CD14-positive monocyte (primary cell): ENCODE measurements at regions not wholly inside any gene's neighbourhood (a gene's known extent, or its start where the extent isn't known, plus 50 kb on each side); places are given as distances from the start of the nearest gene placed in this dataset.

ENCODE experiments used
- DNase-seq, 3 donors: peaks; one replicate each; pipeline ENCODE4 v3.0.0-alpha.2; 2011 to 2022
- H2AFZ ChIP-seq: 2 replicates; pipeline ENCODE4 v1.6.0; 2012; ENCODE audit warnings: mild to moderate bottlenecking, low read depth, low read length, inconsistent platforms; ENCODE audit not compliant: insufficient read depth, poor library complexity, severe bottlenecking
- H3K27ac ChIP-seq, 2 donors: 1 replicate in 1 of 2; 2 replicates in 1 of 2; pipeline ENCODE4 v1.5.1; 2012 to 2013; ENCODE audit warnings: low read length in 2 of 2, control low read depth in 1 of 2, inconsistent platforms in 1 of 2, low read depth in 1 of 2, mild to moderate bottlenecking in 1 of 2
- H3K27me3 ChIP-seq, 2 donors: one replicate each; pipeline versions ENCODE4 v1.6.0 to v1.6.1; 2011 to 2013; ENCODE audit warnings: low read length in 2 of 2; ENCODE audit not compliant: control insufficient read depth in 2 of 2, insufficient read depth in 2 of 2
- H3K36me3 ChIP-seq, 2 donors: replicated peaks in 1 of 2; 1 replicate in 1 of 2; 2 replicates in 1 of 2; pipeline versions ENCODE4 v1.5.1 to v1.6.1; 2012 to 2013; ENCODE audit warnings: low read length in 2 of 2, control low read depth in 1 of 2, inconsistent platforms in 1 of 2, mild to moderate bottlenecking in 1 of 2; ENCODE audit not compliant: insufficient read depth in 2 of 2, control insufficient read depth in 1 of 2
- H3K4me1 ChIP-seq, 2 donors: 1 replicate in 1 of 2; 2 replicates in 1 of 2; pipeline versions ENCODE4 v1.5.1 to v1.6.1; 2012 to 2013; ENCODE audit warnings: low read length in 2 of 2, control low read depth in 1 of 2, inconsistent platforms in 1 of 2, mild to moderate bottlenecking in 1 of 2, moderate library complexity in 1 of 2; ENCODE audit not compliant: insufficient read depth in 2 of 2, control insufficient read depth in 1 of 2
- H3K4me2 ChIP-seq: replicated peaks from 2 replicates; pipeline ENCODE3; 2012; ENCODE audit warnings: low read length, moderate library complexity, mild to moderate bottlenecking; ENCODE audit not compliant: poor library complexity, severe bottlenecking; ENCODE audit errors: extremely low read depth
- H3K4me3 ChIP-seq, 3 experiments: fragments of 200-600 bp in 1 of 3; sonication (generic) in 1 of 3; replicated peaks in 1 of 3; 1 replicate in 2 of 3; 2 replicates in 1 of 3; pipeline ENCODE4 v1.5.1; 2011 to 2013; ENCODE audit warnings: low read length in 3 of 3, mild to moderate bottlenecking in 3 of 3, control low read depth in 2 of 3, low read depth in 2 of 3, inconsistent platforms in 1 of 3, moderate library complexity in 1 of 3
- H3K79me2 ChIP-seq: 2 replicates; pipeline ENCODE4 v1.6.0; 2012; ENCODE audit warnings: mild to moderate bottlenecking, control low read depth, inconsistent platforms, low read length, moderate library complexity; ENCODE audit not compliant: insufficient read depth
- H3K9ac ChIP-seq: 2 replicates; pipeline ENCODE4 v1.6.0; 2017; ENCODE audit warnings: low read length, mild to moderate bottlenecking; ENCODE audit not compliant: insufficient read depth, poor library complexity, severe bottlenecking
- H3K9me3 ChIP-seq, 2 donors: replicated peaks in 1 of 2; 1 replicate in 1 of 2; 2 replicates in 1 of 2; pipeline versions ENCODE4 v1.5.1 to v1.6.1; 2012 to 2013; ENCODE audit warnings: low read length in 2 of 2, control low read depth in 1 of 2; ENCODE audit not compliant: control insufficient read depth in 1 of 2, insufficient read depth in 1 of 2
- H4K20me1 ChIP-seq: 2 replicates; pipeline ENCODE4 v1.6.0; 2012; ENCODE audit warnings: mild to moderate bottlenecking, low read length, control low read depth, moderate library complexity; ENCODE audit not compliant: insufficient read depth
- H3K27ac Mint-ChIP-seq, 7 donors: one replicate each; pipeline ENCODE4 v1.8.0; 2020; ENCODE audit warnings: mild to moderate bottlenecking in 7 of 7, mixed read lengths in 7 of 7, moderate library complexity in 6 of 7, inconsistent platforms in 2 of 7
- H3K27me3 Mint-ChIP-seq, 3 donors: one replicate each; pipeline ENCODE4 v1.8.0; 2021 to 2022; ENCODE audit warnings: low read depth in 3 of 3, mild to moderate bottlenecking in 3 of 3, mixed read lengths in 3 of 3, moderate library complexity in 3 of 3, inconsistent platforms in 1 of 3
- H3K36me3 Mint-ChIP-seq, 2 donors: one replicate each; pipeline ENCODE4 v1.8.0; 2020; ENCODE audit warnings: mixed read lengths in 2 of 2, inconsistent platforms in 1 of 2, mild to moderate bottlenecking in 1 of 2
- H3K4me1 Mint-ChIP-seq: one replicate; pipeline ENCODE4 v1.8.0; 2020; ENCODE audit warnings: mild to moderate bottlenecking, mixed read lengths
- H3K4me3 Mint-ChIP-seq, 2 donors: one replicate each; pipeline ENCODE4 v1.8.0; 2020; ENCODE audit warnings: mild to moderate bottlenecking in 2 of 2, mixed read lengths in 2 of 2, moderate library complexity in 1 of 2
- H3K9me3 Mint-ChIP-seq, 7 donors: one replicate each; pipeline ENCODE4 v1.8.0; 2020 to 2022; ENCODE audit warnings: mixed read lengths in 7 of 7, mild to moderate bottlenecking in 6 of 7, moderate library complexity in 6 of 7, inconsistent platforms in 2 of 7
- CTCF ChIP-seq: fragments of 200-600 bp; IDR thresholded peaks from one replicate; pipeline ENCODE4 v1.8.0; 2022; ENCODE audit warnings: antibody characterized with exemption, mild to moderate bottlenecking
- WGBS: methylation state at CpG from one replicate; pipeline ENCODE4 v1.1.5; 2013; ENCODE audit warnings: missing lambda C conversion rate; ENCODE audit not compliant: insufficient coverage; 5-methylcytosine and 5-hydroxymethylcytosine counted together
- intact Hi-C, 2 donors: fragments of 100-400 bp; cut with micrococcal nuclease; formaldehyde crosslinking; loops; one replicate each; pipeline versions ENCODE4 v1.15.0 to v1.15.1; 2023

GRCh38 chr2:128389388-128390086, 70.9 kb upstream of the HS6ST1 start:
- no peaks in the 10 kb centered on the region for H4K20me1 ChIP-seq
- H3K4me3 ChIP-seq, result no peak overlapping the region
- TF ChIP-seq CTCF, result no peak
- no peaks in the 10 kb centered on the region for H3K4me1 ChIP-seq
- Mint-ChIP-seq H3K27ac (no peak overlapping the region), H3K4me3 (no peak overlapping the region), H3K36me3 (no peaks in the 10 kb centered on the region), H3K9me3 (peaks cover 0 to 3% (median under 1%) of the 10 kb centered on the region in 7 donors), H3K27me3 (peaks cover 0 to 3% (median 2%) of the 10 kb centered on the region in 3 donors), H3K4me1 (no peaks in the 10 kb centered on the region)
- no peak overlapping the region for H3K4me2 ChIP-seq
- H3K9ac ChIP-seq, result no peak overlapping the region
- no peak overlapping the region for H3K27ac ChIP-seq
- no peak overlapping the region for H2AFZ ChIP-seq
- intact Hi-C loops, result no loop called here
- no peaks in the 10 kb centered on the region for H3K79me2 ChIP-seq
- no peaks in the 10 kb centered on the region for H3K36me3 ChIP-seq
- no peak for DNase-seq
- no peaks in the 10 kb centered on the region for H3K9me3 ChIP-seq
- 96% methylated on average over 14 of the region's 16 CpGs for WGBS
- H3K27me3 ChIP-seq, result no peaks in the 10 kb centered on the region

GRCh38 chr2:128390256-128390990, 71.8 kb upstream of the HS6ST1 start:
- H3K9me3 ChIP-seq, result no peaks in the 10 kb centered on the region
- no peak overlapping the region for H3K4me2 ChIP-seq
- no peaks in the 10 kb centered on the region for H4K20me1 ChIP-seq
- no peak overlapping the region for H3K27ac ChIP-seq
- H3K36me3 ChIP-seq, result no peaks in the 10 kb centered on the region
- TF ChIP-seq CTCF, result no peak
- Mint-ChIP-seq H3K9me3 (peaks cover 0 to 2% (median 0%) of the 10 kb centered on the region in 7 donors), H3K27ac (no peak overlapping the region), H3K4me3 (no peak overlapping the region), H3K4me1 (no peaks in the 10 kb centered on the region), H3K36me3 (no peaks in the 10 kb centered on the region), H3K27me3 (peaks cover 0 to 3% (median 2%) of the 10 kb centered on the region in 3 donors)
- no peak overlapping the region for H2AFZ ChIP-seq
- no peak overlapping the region for H3K4me3 ChIP-seq
- no peaks in the 10 kb centered on the region for H3K4me1 ChIP-seq
- no peaks in the 10 kb centered on the region for H3K27me3 ChIP-seq
- intact Hi-C loops, result no loop called here
- DNase-seq, result no peak
- H3K9ac ChIP-seq, result no peak overlapping the region
- 94% methylated on average over 13 of the region's 16 CpGs for WGBS
- no peaks in the 10 kb centered on the region for H3K79me2 ChIP-seq
